HL-60 (cell line): ENCODE measurements at regions not wholly inside any gene's neighbourhood (a gene's known extent, or its start where the extent isn't known, plus 50 kb on each side); places are given as distances from the start of the nearest gene placed in this dataset.

Experiments used
- GABPA ChIP-seq: IDR thresholded peaks from 2 replicates; pipeline ENCODE4 v1.6.1; 2012; ENCODE audit warnings: low read depth
- SPI1 ChIP-seq: IDR thresholded peaks from 2 replicates; pipeline ENCODE4 v1.6.1; 2012; ENCODE audit warnings: low read depth, mild to moderate bottlenecking, borderline replicate concordance
- TF ChIP-seq, protein P1 (sequence below): IDR thresholded peaks from one replicate; pipeline ENCODE4 v1.5.1; 2011; ENCODE audit warnings: low read length, control low read depth, inconsistent platforms; ENCODE audit not compliant: insufficient read depth

DNA sequence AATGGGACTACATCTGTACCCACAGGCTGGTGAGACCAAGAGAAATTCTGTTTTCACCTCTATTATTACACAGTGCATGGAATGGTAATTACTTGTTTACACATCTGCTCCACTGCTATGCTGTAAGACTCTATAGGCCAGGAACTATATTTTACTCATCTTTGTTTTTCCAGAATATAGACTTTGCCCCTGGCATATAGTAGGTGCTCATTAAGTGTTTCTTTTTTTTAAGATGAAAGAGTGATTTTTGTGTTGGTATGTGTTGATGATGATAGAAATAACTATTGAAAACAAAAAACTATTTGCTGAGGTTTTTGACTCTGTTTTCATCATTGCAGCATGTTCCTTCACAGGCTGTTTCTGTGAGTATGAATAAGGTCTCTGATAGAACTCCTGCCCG is 294.7 kb downstream of the CSNK1G3 start:
- TF ChIP-seq, protein P1, sequence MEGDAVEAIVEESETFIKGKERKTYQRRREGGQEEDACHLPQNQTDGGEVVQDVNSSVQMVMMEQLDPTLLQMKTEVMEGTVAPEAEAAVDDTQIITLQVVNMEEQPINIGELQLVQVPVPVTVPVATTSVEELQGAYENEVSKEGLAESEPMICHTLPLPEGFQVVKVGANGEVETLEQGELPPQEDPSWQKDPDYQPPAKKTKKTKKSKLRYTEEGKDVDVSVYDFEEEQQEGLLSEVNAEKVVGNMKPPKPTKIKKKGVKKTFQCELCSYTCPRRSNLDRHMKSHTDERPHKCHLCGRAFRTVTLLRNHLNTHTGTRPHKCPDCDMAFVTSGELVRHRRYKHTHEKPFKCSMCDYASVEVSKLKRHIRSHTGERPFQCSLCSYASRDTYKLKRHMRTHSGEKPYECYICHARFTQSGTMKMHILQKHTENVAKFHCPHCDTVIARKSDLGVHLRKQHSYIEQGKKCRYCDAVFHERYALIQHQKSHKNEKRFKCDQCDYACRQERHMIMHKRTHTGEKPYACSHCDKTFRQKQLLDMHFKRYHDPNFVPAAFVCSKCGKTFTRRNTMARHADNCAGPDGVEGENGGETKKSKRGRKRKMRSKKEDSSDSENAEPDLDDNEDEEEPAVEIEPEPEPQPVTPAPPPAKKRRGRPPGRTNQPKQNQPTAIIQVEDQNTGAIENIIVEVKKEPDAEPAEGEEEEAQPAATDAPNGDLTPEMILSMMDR: no peak
- TF ChIP-seq SPI1 (no peak), GABPA (no peak)
